K562 (cell line): ENCODE measurements at regions not wholly inside any gene's neighbourhood (a gene's known extent, or its start where the extent isn't known, plus 50 kb on each side); places are given as distances from the start of the nearest gene placed in this dataset.

Source experiments
- ADNP ChIP-seq: fragments of 200-800 bp; sonication (Bioruptor generic); IDR thresholded peaks from 2 replicates; pipeline ENCODE4 v1.6.1; 2016; ENCODE audit warnings: missing genetic modification characterization, missing compliant biosample characterization
- CREBBP ChIP-seq: IDR thresholded peaks from one replicate; pipeline ENCODE4 v1.6.1; 2012; ENCODE audit warnings: low read depth, mild to moderate bottlenecking, control low read depth, inconsistent platforms, low read length
- EGR1 ChIP-seq: fragments of 450-650 bp; conservative IDR thresholded peaks from 2 replicates; pipeline ENCODE4 v1.6.1; 2017; ENCODE audit warnings: mild to moderate bottlenecking
- EZH2 ChIP-seq: IDR thresholded peaks from 2 replicates; pipeline ENCODE4 v1.6.1; 2012; ENCODE audit warnings: low read depth, mild to moderate bottlenecking, inconsistent platforms, low read length, borderline replicate concordance
- HIVEP1 ChIP-seq: fragments of 250-450 bp; sonication (Bioruptor Pico); IDR thresholded peaks from 2 replicates; pipeline ENCODE4 v1.4.0; 2020; ENCODE audit warnings: mild to moderate bottlenecking
- NR2C2 ChIP-seq, 2 experiments: fragments of 200-800 bp in 1 of 2; sonication (Bioruptor generic) in 1 of 2; sonication (generic) in 1 of 2; formaldehyde crosslinking in 1 of 2; IDR thresholded peaks; 2 replicates each; pipeline versions ENCODE4 v1.6.1 to v1.8.0; 2016 to 2022; ENCODE audit warnings: mild to moderate bottlenecking in 1 of 2, missing compliant biosample characterization in 1 of 2, missing genetic modification characterization in 1 of 2, missing genetic modification reagents in 1 of 2
- POLR2A ChIP-seq: fragments of 450-650 bp; conservative IDR thresholded peaks from 2 replicates; pipeline ENCODE4 v1.6.1; 2016
- ZNF431 ChIP-seq: sonication (generic); formaldehyde crosslinking; IDR thresholded peaks from 2 replicates; pipeline ENCODE4 v1.8.0; 2022; ENCODE audit warnings: mild to moderate bottlenecking, missing genetic modification reagents
- ZNF79 ChIP-seq: fragments of 250-450 bp; sonication (Bioruptor Pico); IDR thresholded peaks from 2 replicates; pipeline ENCODE4 v1.4.0; 2020; ENCODE audit warnings: low read depth, mild to moderate bottlenecking, moderate library complexity

DNA sequence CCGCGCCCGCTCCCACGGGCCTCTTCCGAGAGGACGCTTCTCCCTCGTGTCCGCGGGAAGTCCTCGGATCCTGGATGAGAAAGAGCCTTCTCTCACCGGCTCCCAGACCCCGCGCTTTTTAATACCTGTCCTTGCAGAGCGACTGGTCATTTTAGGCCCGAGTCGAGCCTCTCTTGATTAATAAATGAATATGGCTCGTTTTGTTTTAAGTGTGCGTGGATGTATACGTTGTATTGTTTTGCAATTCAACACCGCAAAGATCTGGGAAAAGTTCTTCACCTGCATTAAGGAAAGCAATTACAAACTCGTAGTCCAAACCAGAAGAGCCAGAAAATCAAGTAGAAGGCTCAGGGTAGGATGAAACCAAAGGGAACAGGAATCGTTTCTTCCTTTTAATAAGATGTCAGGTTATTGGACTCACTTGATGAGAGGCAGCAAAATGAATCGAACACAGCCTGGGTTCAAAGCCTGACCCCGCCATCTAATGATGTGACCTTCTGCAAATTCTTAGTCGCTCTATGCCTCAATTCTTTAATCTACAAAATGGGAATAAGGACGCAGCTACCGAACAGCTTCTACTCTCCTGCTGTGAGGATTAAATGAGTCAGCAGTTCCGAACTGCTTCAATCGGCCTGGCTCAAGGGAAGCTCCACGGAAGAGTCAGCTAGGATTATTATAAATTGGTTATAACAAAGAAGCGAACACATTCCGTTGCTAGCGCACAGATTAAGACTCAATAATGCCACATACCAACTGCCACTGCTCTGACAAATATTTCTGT, 277.8 kb upstream of the NEBL start:
- TF ChIP-seq EGR1 (no peak), POLR2A (no peak), HIVEP1 (no peak), CREBBP (no peak), ADNP (tag) (peak; percentile 85), EZH2 (no peak), ZNF79 (CRISPR knock-in tag) (no peak), NR2C2 (CRISPR knock-in tag; IDR thresholded peaks at IDR 0.05) (no peak), NR2C2 (tag; IDR thresholded peaks at IDR 0.05) (no peak), ZNF431 (no peak)
